Amniotic epithelial cell (primary cell): ENCODE measurements at regions not wholly inside any gene's neighbourhood (a gene's known extent, or its start where the extent isn't known, plus 50 kb on each side); places are given as distances from the start of the nearest gene placed in this dataset.

Experiments
- DNase-seq: peaks from one replicate; pipeline ENCODE4 v3.0.0-alpha.2; 2010; ENCODE audit warnings: low read depth

DNA sequence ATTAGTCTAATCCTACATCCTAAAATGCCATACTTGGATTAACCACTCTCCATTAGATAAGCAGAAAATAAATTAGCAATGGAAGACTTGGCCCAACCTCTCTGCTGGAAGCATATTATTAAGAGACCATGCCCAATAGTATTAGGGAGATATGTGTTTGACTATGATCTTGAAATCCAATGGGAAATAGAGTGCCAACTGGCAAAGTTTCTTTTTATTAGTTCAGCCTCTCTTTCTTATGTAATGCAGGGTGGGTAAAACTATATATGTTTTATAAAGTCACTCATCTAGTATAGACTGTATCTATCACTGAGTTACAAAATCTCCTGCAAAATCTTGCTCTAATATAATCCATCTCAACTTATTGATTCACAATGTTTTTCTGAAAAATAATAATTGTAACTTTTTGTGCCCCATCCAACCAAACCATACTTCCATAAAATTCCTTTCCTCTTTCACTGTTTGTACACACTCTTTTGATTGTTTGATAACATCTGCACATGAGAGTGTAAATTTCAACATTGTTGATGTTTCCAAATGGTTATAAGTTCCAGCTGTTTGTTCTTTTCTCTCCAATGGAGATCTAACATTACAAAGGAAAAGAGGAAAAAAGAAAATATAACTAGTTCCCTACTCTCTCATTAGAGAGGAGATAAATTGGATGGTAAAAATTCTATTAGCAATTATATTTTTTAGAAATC is 408.1 kb upstream of the ADGRL2 start:
- no peak for DNase-seq

DNA sequence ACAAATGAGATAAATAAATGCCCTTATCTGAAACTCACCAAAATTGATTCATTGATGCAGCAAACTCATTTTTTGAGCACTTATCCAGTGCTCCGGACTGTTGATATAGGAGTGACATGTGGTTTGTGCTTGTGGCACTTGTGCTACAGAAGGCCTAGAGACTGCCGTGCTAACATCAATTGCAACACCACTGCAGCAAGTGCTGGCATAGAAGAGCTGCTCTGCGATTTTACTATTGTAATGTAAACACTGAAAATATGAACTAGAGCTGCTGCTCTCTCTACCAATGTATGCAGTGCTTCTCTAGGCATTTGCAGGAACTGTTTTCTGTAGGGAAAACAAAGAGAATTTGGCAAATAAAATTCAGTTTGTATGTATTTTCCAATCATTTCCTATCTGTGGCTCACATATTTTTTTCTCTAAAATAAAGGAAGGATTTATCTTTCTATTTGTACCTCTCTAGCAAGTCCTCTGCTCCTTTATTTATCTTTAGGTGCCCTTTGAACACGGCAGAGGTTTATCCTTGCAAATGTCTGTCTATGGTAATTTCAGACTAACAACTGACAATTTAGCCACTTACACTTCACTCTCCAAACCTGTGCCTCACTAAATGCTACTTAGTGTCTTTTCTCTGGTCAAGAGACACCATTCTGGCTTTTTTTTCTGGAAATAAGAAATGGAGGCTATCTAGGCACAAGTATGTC is 409.5 kb upstream of the ADGRL2 start:
- DNase-seq, result no peak

DNA sequence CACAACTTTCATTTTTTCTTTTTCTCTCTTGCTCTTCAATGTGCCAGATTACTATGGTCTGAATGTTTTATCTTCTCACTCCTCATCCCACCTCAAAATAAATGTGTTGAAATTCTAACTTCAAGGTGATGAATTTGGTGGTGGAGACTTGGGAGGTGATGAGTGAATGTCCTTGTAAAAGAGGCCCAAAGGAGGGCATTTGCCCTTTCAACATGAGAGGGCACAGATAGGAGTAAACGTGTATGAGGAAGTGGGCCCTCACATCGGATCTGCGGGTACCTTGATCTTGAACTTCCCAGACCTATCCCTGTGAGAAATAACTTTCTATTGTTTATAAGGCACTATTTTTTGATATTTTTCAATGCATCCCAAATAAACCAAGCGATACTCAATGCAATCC is 412.3 kb upstream of the ADGRL2 start:
- no peak for DNase-seq

DNA sequence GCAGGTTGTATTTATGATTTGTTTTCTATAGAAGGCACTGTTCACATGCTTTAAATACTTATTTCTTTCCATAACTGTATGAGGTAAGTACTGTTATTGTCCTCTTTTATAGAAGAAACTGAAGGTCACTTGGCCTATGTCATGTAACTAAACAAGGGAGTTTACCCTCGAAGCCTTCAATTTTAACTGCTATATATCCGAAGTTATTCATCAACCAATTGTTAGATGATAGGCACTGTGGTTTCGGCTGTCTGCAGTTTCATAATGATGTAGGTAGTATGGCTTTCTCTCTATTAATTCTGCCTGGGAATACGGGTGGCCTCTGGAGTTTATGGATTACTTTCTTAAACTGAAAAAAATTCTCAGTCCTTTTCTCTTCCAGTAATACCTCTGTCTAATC is 413.3 kb upstream of the ADGRL2 start:
- DNase-seq, result no peak

DNA sequence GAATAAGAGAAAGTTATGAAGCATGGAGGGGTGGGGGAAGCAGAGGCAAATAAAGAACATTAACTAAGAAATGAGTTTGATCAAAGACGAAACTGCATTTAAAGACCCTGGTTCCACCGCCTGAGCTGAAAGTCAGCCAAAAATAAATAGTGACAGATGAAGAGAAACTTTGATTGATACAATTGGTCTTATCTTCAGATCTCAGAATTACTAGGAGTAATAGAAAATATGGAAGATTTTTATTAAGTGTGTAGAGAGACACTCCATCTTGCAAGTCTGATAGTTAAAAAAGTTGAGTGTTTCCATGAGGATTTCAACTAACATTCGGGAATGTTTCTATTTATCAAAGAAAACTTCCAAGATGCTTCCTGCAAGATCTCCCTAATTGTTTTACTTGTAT is 418.2 kb upstream of the ADGRL2 start:
- no peak for DNase-seq

DNA sequence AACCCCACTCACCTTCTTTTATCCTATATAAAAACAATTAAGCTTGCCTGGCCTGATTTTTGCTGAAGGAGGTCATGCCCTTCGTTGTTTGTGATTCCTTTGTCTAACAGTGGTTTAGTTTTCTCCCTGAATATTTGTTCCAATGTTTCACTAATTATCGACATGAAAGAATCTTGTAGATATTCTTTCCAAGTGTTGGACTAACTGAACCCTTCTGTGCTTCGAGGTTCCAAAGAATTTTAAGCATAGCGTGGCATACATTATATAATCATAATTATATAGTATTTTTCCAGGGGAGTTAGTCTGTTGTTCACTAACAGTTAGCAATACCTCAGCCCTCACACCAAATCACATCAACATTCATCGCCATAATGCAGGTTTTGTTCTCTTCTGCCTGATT is 418.9 kb upstream of the ADGRL2 start:
- no peak for DNase-seq

DNA sequence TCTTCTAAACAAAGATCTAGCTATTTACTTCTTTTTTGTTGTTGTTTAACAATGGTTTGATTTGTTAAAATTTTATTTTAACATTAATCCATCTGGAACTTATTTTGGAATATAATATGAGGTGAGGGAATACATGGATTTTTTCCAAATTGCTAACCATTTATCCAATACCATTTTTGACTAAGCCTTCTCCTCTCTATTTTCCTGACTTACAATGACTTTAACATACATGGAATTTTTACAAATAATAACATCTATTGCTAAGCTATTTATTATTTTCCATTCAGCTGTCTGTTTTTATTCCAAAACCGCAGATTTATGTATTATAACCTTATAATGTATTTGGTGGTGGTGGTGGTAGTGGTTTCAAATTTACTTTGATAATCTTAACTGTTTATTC is 420.3 kb upstream of the ADGRL2 start:
- no peak for DNase-seq

DNA sequence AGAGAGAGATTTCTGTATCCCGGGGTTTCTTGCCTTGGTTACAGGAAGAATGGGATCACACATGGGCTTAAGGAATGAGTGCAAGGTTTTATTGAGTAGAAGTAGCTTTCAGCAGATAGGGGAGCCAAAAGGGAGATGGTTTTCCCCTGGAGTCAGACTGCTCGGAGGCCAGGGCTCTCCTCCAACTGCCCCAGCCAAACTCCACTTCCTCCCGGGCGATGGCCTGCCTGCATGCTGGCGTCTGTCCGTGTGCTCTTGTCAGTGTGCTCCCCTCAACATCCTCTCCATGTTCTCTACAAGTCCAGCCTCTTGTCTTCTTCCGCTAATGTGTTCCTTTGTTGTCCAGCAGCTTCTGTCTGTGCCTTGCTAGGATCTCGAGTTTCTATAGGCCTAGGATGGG is 421.3 kb upstream of the ADGRL2 start:
- DNase-seq, result no peak

DNA sequence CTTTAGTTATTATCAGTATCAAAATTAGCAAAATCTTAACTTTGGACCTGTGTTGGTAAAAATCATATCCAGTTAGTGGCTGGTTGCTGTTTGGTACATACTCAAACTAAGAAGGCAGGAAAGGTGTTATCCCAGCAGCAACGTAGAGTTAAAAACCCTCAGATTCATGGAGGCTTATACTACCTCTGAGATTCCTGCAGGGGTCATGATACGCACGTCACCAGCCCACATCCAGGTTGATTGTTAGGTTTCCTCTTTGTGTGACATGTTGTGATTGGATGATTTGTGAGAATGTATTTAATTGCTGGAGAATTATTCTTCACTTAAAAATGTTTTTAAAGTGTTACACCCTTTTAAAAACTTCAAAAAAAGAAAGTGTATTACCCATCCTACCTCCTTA is 423.3 kb upstream of the ADGRL2 start:
- no peak for DNase-seq

DNA sequence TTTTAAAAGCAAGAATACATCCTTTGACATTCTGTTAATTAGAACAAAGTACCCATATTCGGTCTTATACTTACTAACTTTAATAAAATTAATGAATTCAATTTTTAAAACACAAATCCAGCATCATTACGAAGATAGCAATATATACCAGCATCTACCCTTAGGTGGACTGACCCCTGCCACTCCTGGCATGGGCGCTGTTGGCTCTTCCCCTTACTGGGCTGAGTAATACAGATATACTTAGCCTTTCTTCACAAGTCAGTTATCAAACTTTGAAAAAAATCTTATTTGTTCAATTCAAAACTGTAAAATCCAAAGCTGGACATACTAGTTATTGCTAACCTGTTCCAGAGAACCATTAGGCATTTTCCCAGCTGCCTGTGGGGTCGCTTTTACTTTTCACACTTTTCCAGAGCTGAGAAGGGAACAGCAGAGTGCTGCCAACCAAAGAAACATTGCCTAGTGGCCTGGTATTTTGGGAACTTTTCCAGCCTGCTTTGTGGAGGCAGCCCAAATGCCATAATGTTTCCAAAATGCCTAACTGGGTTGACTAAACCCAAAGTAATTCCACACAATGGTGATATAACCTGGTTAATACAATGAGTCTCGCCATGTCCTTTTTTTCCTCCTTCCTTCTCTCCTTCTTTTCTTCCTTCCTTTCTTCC is 424.7 kb upstream of the ADGRL2 start:
- DNase-seq, result no peak

DNA sequence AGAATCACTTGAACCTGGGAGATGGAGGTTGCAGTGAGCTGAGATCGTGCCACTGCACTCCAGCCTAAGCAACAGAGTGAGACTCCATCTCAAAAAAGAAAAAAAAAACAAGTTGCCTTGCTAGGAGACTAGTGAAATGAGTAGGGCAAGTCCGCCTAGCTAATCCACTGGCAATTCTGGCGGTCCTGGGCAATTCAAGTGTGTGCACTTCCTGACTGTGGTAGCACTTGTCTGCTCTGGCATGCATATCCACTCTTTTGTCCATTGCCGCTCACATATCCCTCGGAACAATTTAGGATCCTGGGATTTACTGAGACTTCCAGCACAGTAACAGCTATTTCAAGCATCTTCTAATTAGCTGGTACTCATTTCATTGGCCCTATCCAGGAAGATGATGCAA is 426.3 kb upstream of the ADGRL2 start:
- no peak for DNase-seq

DNA sequence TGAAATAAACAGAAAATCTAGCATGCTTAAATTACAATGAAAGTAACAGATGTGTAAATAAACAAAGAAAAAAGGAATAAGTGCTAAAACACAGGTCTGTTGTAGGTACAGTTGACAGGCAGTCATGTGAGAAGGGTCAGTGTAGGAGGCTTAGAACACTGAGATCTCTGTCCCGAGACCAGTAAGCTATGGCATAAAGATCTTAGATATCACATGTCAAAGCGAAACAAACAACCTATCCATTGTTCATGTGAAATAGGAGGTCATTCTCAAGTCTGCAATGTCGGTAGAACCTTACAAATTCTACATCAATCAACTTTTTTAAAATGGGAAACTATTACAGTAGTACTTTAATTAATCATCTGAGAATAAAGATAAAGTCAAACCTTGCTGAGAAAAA is 428.9 kb upstream of the ADGRL2 start:
- no peak for DNase-seq

DNA sequence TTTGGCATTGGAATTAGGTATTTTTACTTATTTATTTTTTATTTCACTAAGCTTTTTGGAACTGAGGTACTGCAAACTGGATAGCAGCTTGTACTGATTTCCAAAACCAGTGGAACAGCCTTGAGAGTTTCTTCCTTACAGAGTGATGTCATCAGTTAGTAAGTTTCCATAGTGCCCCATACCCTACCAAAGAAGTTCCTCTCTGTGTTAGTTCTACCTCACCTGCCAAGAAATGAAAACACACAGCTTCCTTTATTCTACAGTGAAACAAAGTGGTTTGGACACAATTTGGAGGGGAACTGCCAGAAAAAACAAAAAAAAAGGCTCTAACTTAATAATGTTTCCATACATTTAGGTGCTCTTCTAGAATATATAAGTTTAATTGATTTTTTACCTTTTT is 430.9 kb upstream of the ADGRL2 start:
- no peak for DNase-seq

DNA sequence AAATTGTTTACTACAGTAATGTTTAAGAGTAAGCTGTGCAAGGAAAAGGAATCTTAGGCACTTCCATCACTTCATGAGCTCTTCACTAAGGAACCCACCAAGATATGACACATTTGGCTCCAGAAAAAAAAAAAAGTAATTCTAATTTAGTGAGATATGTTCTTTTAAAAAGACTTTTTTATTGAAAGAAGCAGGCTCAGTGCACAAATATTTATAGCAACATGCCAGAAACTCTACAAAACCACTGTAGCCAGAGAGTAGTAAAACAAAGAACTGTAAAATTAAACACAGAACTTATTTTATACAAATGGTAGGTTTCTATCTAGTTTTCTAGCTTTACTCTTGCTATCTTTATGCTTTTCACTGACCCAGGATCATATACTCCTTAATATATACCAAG is 434.6 kb upstream of the ADGRL2 start:
- no peak for DNase-seq

DNA sequence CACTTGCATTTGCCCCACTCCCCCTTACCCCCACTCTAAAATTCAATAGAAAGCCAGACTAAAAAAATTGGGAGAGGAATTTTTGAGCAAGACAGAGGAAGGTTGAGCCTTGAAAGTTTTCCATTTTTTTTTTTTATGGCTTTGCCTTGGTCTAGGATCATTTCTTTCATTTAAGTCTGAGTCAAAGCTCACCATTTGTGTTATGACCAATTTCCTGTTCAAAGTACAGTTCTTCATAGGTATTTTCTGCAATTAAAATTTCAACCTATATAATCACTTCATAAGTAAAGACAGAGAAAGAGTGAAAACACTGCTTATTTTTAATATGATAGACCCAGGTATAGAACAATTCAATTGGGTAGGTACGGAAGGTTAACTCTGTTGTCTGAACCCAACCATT is 436.6 kb upstream of the ADGRL2 start:
- DNase-seq, result no peak

DNA sequence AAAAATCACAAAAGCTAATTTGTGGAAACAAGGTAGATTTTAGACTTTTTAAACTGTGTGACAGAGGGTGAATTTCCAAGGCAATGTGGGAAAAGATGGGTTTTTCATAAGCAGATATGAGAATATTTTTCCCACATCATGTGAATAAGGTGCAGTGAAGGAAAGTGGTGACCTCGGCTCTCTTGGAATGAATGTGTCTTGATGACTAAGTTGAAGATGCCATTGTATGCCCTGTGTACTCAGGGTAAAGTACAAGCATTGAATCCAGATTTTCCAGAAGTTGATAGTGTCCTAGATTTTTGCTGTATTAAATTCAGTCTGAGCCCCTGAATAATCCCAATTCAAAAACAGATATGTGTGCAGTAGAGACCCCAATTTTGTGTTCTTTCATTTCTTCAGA is 442.6 kb upstream of the ADGRL2 start:
- DNase-seq, result no peak

DNA sequence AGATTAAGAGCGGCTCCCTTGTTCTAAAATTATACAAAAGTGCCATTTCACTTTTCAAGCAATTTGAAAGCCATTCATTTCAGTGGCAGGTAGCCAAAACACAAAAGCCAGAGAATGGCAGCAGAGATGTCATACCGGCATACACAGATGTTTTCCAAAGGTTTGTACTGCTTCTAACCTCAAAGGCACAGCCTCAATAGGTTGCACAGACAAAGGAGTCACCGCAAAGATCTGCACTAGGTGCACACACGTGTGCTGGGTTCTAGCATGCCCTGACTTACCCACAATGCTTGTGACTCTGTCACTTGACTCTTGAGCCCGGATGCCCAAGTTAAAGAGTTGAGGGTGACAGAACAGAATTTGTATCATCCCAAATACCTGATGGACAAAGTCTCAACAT is 448.9 kb upstream of the ADGRL2 start:
- DNase-seq, result no peak

DNA sequence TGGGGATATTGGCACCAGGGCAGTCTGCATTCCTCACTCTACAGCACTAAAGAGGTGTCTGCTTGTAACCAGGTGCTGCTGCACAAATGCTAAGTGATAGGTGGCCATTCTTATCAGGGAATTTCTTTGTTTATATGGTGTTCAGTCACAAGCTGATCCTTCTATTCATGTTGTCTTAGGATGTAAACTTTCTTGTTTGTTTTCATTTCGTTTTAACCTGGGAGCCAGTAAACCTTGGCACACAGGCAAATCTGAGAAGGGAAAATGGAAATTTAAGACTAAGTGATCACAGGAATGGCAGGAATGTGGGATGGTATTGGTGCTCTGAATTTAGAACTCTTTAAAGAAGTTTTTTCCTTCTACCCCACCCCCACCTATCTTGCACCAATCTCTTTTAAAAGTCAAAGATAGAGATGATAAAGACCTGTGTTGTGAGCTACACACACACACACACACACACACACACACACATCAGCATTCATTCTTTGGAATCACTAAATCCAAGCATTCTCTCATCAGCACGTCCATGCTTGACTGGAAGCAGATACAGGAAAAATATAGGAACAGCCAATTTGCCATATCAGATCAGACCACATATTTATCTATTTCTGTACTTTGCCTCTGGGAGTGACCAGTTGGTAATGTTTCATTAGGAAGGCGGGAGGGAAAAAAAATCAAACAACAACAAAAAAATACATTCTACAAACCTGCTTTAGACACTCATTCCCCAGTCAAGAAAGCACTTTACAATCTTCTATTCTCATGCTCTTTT is 451.4 kb upstream of the ADGRL2 start:
- no peak for DNase-seq

DNA sequence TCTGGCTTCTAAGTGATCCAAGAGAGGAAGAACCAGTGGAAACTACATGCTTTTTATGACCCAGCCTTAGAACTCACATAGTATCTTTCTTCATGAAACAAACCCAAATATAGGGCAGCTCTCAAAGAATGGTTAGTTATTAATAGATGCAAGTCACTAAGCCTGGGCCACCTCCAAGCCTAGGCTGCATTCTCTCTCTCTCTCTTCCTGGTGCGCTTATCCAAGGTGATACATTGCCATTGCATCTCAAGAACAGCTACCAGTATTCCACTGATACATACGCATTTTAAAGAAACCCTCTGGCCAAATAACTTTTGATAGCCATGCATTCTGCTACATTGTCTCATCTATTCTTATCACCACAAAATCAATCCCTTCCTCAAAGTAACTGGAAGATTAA is 455.6 kb upstream of the ADGRL2 start:
- DNase-seq, result no peak

DNA sequence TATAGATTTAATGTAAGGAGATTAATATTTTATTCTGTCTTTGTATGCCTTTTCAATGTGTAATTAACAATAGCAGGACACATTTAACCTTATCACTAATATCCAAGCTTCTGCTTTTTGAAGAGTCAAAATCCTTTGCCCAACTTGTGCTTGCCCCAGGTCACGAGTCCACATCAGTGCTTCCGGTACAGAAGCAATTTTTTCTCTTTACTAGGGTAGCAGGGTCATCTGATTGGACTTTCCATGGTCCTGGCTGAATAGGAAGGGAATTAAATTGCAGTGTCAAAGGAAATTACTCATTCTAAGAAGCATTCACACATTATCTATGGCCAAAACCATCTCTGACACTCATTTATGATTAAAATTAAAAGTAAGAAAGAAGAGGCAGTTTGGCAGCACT is 460.5 kb upstream of the ADGRL2 start:
- no peak for DNase-seq

DNA sequence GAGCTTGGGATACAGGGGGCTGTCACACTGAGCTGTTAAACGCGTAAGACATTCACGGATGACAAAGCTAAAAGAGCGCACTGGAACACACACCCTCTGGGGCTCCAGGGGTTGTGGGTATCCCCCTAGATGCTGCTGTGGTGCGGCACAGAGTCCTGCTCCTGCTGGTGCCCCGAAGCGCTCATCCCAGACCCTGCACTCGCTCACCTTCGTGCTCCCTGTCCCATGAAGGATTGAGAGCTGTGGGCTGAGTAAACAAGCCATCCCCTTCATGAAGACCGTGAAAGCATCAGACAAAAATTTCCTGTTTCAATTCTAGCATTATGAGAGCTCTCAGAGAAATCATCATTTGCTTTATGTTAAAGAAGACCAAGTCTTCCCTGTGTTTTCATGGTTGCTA is 463.5 kb upstream of the ADGRL2 start:
- DNase-seq, result no peak

DNA sequence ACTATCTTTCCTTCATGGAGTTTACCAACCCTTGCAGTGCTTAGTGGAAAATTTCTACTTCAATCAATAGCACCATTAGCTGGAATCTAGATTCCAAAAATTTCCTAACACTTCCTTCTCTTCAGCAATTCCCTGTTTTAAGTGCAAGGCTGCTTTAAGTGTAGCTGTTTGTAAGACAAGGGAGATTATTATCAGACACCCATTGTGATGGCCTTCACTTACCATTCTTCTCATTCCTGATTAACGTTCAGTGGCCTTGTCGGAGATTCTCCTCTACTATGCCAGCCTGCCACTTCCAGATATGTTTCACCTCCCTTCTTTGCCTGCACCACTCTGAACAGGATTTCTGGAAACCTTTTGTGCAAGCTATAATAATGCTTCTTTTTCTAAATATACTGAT is 464.9 kb upstream of the ADGRL2 start:
- no peak for DNase-seq

DNA sequence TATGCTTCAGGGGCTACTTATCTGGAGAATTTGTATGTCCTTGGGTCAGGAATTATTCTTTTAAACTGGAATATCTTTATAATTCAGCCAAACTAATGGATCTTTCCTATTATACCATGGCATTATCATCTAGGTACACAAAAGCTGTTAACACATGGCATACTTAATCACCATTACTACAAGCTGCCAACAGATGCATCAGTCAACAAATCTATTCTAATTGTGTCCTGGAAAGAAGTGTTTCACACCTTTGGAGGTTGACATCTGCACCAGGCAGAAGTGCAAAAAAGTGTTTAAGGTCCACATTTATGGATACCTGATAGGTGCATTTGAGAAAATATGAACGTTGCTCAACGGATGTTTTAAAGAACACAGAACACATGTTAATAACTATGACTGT is 470.2 kb upstream of the ADGRL2 start:
- DNase-seq, result no peak
